ENCODE measurements at regions not wholly inside any gene's neighbourhood (a gene's known extent, or its start where the extent isn't known, plus 50 kb on each side); places are given as distances from the start of the nearest gene placed in this dataset.

- Histone ChIP-seq H3K4me3 (ENCODE audit: control extremely low read depth in 1 of 5, extremely low read depth in 1 of 5, insufficient read depth in 1 of 5, low read depth in 2 of 5, low read length in 4 of 5) (no peak overlapping the region), H3K4me1 (ENCODE audit: control insufficient read depth in 2 of 2, insufficient read depth in 2 of 2, low read length in 2 of 2) (no peaks in the 10 kb centered on the region), H3K4me2 (replicated peaks; ENCODE audit: low read depth, low read length, poor library complexity, severe bottlenecking) (no peak overlapping the region), H4K20me1 (ENCODE audit: control insufficient read depth, insufficient read depth, low read length, poor library complexity, severe bottlenecking) (no peaks in the 10 kb centered on the region), H2AFZ (ENCODE audit: insufficient read depth, low read depth, low read length, poor library complexity, severe bottlenecking) (no peak overlapping the region), H3K27ac (ENCODE audit: low read length in 2 of 2) (no peak overlapping the region), H3K27me3 (replicated peaks in 1 of 4; ENCODE audit: control extremely low read depth in 1 of 4, control insufficient read depth in 3 of 4, insufficient read depth in 4 of 4, low read length in 3 of 4) (peaks cover 0 to 2% (median 0%) of the 10 kb centered on the region in 4 experiments), H3K36me3 (replicated peaks in 1 of 2; ENCODE audit: control extremely low read depth in 1 of 2, control insufficient read depth in 1 of 2, extremely low read depth in 1 of 2, insufficient read depth in 2 of 2, low read length in 1 of 2) (no peaks in the 10 kb centered on the region), H3K9me3 (ENCODE audit: control extremely low read depth in 1 of 3, control insufficient read depth in 2 of 3, insufficient read depth in 1 of 3, low read length in 2 of 3) (peaks cover 0 to 4% (median 0%) of the 10 kb centered on the region in 3 donors), H3K79me2 (ENCODE audit: control insufficient read depth, insufficient read depth, low read length) (no peaks in the 10 kb centered on the region), H3K9ac (ENCODE audit: low read length) (no peak overlapping the region)
- Mint-ChIP-seq H3K27me3 (peaks cover 15% of the 10 kb centered on the region), H3K27ac (no peak overlapping the region), H3K4me1 (no peaks in the 10 kb centered on the region), H3K9me3 (ENCODE audit: insufficient read depth) (no peaks in the 10 kb centered on the region), H3K4me3 (no peak overlapping the region)
- no peak for ATAC-seq (ENCODE audit: low read depth)
- intact Hi-C loops (cut with micrococcal nuclease) = no loop called here
- TF ChIP-seq CTCF (IDR thresholded peaks at IDR 0.05) (no peak), EZH2 (IDR thresholded peaks at IDR 0.05; ENCODE audit: borderline replicate concordance, insufficient read depth, low read depth, low read length, poor library complexity, severe bottlenecking) (no peak)
- CTCF ChIA-PET = no interaction called here
- no CpG with 5 or more reads among the region's 4 CpGs for WGBS (ENCODE audit: insufficient coverage)
- DNase-seq = no peak
- POLR2A ChIA-PET = no interaction called here
Measured at GRCh38 chr1:24263211-24263610, 55.9 kb upstream of the GRHL3 start.

- ATAC-seq (ENCODE audit: low read depth) = no peak
- ChIA-PET CTCF (interaction anchor here (1.6 kb wide), 1 partner anchor 60 kb away, joined by 5 read pairs; no protein-coding TSS in a partner anchor), POLR2A (no interaction called here)
- H3K4me3 ChIP-seq (ENCODE audit: control extremely low read depth in 1 of 5, extremely low read depth in 1 of 5, insufficient read depth in 1 of 5, low read depth in 2 of 5, low read length in 4 of 5) = no peak overlapping the region
- H2AFZ ChIP-seq (ENCODE audit: insufficient read depth, low read depth, low read length, poor library complexity, severe bottlenecking) = no peak overlapping the region
- H3K9me3 ChIP-seq (ENCODE audit: control extremely low read depth in 1 of 3, control insufficient read depth in 2 of 3, insufficient read depth in 1 of 3, low read length in 2 of 3) = peaks cover 0 to 4% (median 0%) of the 10 kb centered on the region in 3 donors
- DNase-seq = no peak
- no peak overlapping the region for H3K9ac ChIP-seq (ENCODE audit: low read length)
- H3K27me3 ChIP-seq (replicated peaks in 1 of 4; ENCODE audit: control extremely low read depth in 1 of 4, control insufficient read depth in 3 of 4, insufficient read depth in 4 of 4, low read length in 3 of 4) = peaks cover 0 to 2% (median 0%) of the 10 kb centered on the region in 4 experiments
- intact Hi-C loops (cut with micrococcal nuclease) = no loop called here
- TF ChIP-seq EZH2 (IDR thresholded peaks at IDR 0.05; ENCODE audit: borderline replicate concordance, insufficient read depth, low read depth, low read length, poor library complexity, severe bottlenecking) = no peak
- TF ChIP-seq CTCF (IDR thresholded peaks at IDR 0.05) = no peak
- no peak overlapping the region for H3K27ac ChIP-seq (ENCODE audit: low read length in 2 of 2)
- H4K20me1 ChIP-seq (ENCODE audit: control insufficient read depth, insufficient read depth, low read length, poor library complexity, severe bottlenecking) = no peaks in the 10 kb centered on the region
- Mint-ChIP-seq H3K9me3 (ENCODE audit: insufficient read depth) (no peaks in the 10 kb centered on the region), H3K27me3 (peaks cover 18% of the 10 kb centered on the region), H3K4me1 (no peaks in the 10 kb centered on the region), H3K27ac (no peak overlapping the region), H3K4me3 (no peak overlapping the region)
- no peaks in the 10 kb centered on the region for H3K4me1 ChIP-seq (ENCODE audit: control insufficient read depth in 2 of 2, insufficient read depth in 2 of 2, low read length in 2 of 2)
- no peaks in the 10 kb centered on the region for H3K79me2 ChIP-seq (ENCODE audit: control insufficient read depth, insufficient read depth, low read length)
- no peaks in the 10 kb centered on the region for H3K36me3 ChIP-seq (replicated peaks in 1 of 2; ENCODE audit: control extremely low read depth in 1 of 2, control insufficient read depth in 1 of 2, extremely low read depth in 1 of 2, insufficient read depth in 2 of 2, low read length in 1 of 2)
- H3K4me2 ChIP-seq (replicated peaks; ENCODE audit: low read depth, low read length, poor library complexity, severe bottlenecking) = no peak overlapping the region
- 63% methylated on average over 3 of the region's 5 CpGs for WGBS (ENCODE audit: insufficient coverage)
Measured at GRCh38 chr1:24261977-24262376, 57.2 kb upstream of the GRHL3 start.

All from B cell (primary cell).